Gastroesophageal sphincter (tissue), 4 donors: ENCODE measurements at regions not wholly inside any gene's neighbourhood (a gene's known extent, or its start where the extent isn't known, plus 50 kb on each side); places are given as distances from the start of the nearest gene placed in this dataset.

Experiments
- ATAC-seq: fragments of 150-250 bp; one replicate; pipeline ENCODE4 v1.9.1; 2016; ENCODE audit warnings: mild to moderate bottlenecking, moderate library complexity
- H3K27ac ChIP-seq, 4 donors: fragments of 200-600 bp; sonication (generic) in 3 of 4; 1 replicate in 3 of 4; 2 replicates in 1 of 4; pipeline ENCODE4 v1.5.1; 2016 to 2019
- H3K27me3 ChIP-seq: fragments of 200-600 bp; sonication (generic); one replicate; pipeline ENCODE4 v1.5.1; 2019
- H3K36me3 ChIP-seq, 2 donors: fragments of 200-600 bp; sonication (generic); one replicate each; pipeline ENCODE4 v1.5.1; 2019; ENCODE audit warnings: control low read depth in 1 of 2
- H3K4me1 ChIP-seq, 3 donors: fragments of 200-600 bp; sonication (generic); 1 replicate in 2 of 3; 2 replicates in 1 of 3; pipeline ENCODE4 v1.5.1; 2016 to 2019; ENCODE audit warnings: control low read depth in 2 of 3
- H3K4me3 ChIP-seq, 2 donors: fragments of 200-600 bp; sonication (generic); one replicate each; pipeline ENCODE4 v1.5.1; 2019; ENCODE audit warnings: mild to moderate bottlenecking in 1 of 2, moderate library complexity in 1 of 2
- H3K9me3 ChIP-seq, 3 donors: fragments of 200-600 bp; sonication (generic); one replicate each; pipeline ENCODE4 v1.5.1; 2017 to 2019; ENCODE audit warnings: control low read depth in 2 of 3
- EP300 ChIP-seq: sonication (generic); formaldehyde crosslinking; IDR thresholded peaks from one replicate; pipeline ENCODE4 v1.6.1; 2017; ENCODE audit warnings: antibody characterized with exemption, mild to moderate bottlenecking
- POLR2A ChIP-seq, 2 donors: fragments of 450-650 bp; IDR thresholded peaks; one replicate each; pipeline ENCODE4 v1.6.1; 2017; ENCODE audit warnings: antibody characterized with exemption in 2 of 2, mild to moderate bottlenecking in 2 of 2, moderate library complexity in 1 of 2
- POLR2AphosphoS5 ChIP-seq: sonication (generic); formaldehyde crosslinking; IDR thresholded peaks from one replicate; pipeline ENCODE4 v1.6.1; 2017; ENCODE audit warnings: antibody characterized with exemption
- WGBS, 2 donors: methylation state at CpG; one replicate each; pipeline ENCODE4 v1.1.5; 2018; ENCODE audit warnings: low coverage in 1 of 2; 5-methylcytosine and 5-hydroxymethylcytosine counted together
- TF ChIP-seq, protein P1 (sequence below), 4 experiments: fragments of 200-600 bp in 2 of 4; fragments of 450-650 bp in 2 of 4; sonication (generic) in 1 of 4; IDR thresholded peaks; one replicate each; pipeline ENCODE4 v1.5.1; 2017 to 2019; ENCODE audit warnings: antibody characterized with exemption in 4 of 4, mild to moderate bottlenecking in 2 of 4, moderate library complexity in 2 of 4

GRCh38 chr20:6919792-6920468 is 152.4 kb downstream of the BMP2 start:
- Histone ChIP-seq H3K27me3 (no peaks in the 10 kb centered on the region), H3K36me3 (no peaks in the 10 kb centered on the region), H3K27ac (no peak overlapping the region), H3K4me3 (no peak overlapping the region), H3K9me3 (no peaks in the 10 kb centered on the region), H3K4me1 (no peaks in the 10 kb centered on the region)
- TF ChIP-seq EP300, result no peak
- TF ChIP-seq, protein P1, sequence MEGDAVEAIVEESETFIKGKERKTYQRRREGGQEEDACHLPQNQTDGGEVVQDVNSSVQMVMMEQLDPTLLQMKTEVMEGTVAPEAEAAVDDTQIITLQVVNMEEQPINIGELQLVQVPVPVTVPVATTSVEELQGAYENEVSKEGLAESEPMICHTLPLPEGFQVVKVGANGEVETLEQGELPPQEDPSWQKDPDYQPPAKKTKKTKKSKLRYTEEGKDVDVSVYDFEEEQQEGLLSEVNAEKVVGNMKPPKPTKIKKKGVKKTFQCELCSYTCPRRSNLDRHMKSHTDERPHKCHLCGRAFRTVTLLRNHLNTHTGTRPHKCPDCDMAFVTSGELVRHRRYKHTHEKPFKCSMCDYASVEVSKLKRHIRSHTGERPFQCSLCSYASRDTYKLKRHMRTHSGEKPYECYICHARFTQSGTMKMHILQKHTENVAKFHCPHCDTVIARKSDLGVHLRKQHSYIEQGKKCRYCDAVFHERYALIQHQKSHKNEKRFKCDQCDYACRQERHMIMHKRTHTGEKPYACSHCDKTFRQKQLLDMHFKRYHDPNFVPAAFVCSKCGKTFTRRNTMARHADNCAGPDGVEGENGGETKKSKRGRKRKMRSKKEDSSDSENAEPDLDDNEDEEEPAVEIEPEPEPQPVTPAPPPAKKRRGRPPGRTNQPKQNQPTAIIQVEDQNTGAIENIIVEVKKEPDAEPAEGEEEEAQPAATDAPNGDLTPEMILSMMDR (IDR thresholded peaks at IDR 0.05), result no peak
- no peak for TF ChIP-seq POLR2A (IDR thresholded peaks at IDR 0.05)
- TF ChIP-seq POLR2AphosphoS5, result no peak
- ATAC-seq, result no peak
- 46 to 67% methylated on average over 5 to 6 of the region's 6 CpGs for WGBS, 2 donors

DNA sequence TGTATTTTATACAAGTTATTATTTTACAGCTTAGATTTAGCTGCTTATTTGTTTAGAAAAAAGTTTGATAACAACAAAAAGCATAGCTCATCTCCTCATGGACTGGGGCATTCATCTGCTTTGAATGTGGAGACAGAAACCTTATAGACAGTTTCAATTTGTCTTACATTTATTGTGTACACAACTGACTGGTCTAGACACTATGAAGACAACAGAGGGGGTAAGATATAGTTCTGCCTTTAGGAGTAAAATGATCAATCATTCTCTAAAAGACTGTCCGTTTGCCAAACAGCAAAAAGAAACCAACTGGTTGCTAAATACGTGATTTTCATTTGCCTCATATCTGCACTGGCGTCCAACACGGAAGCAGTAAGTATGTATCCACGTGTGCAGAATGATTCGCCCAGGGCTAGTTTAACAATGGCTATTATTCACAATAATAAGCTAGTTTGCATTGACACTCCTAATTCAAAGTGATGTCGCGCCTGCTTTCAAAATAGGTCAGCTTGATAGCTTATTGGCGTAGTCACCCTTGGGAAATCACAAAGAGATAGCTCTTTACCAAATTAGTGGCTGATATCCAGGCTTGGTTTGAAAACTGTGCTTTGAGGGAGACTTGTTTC is 153.6 kb downstream of the BMP2 start:
- Histone ChIP-seq H3K36me3 (no peaks in the 10 kb centered on the region), H3K27ac (no peak overlapping the region), H3K9me3 (no peaks in the 10 kb centered on the region), H3K27me3 (no peaks in the 10 kb centered on the region), H3K4me1 (no peaks in the 10 kb centered on the region), H3K4me3 (no peak overlapping the region)
- TF ChIP-seq, protein P1 (IDR thresholded peaks at IDR 0.05), result no peak
- no peak for TF ChIP-seq POLR2A (IDR thresholded peaks at IDR 0.05)
- no peak for TF ChIP-seq EP300
- no peak for TF ChIP-seq POLR2AphosphoS5
- no peak for ATAC-seq
- 74% methylated on average over 9 of the region's 9 CpGs for WGBS, 2 donors

DNA sequence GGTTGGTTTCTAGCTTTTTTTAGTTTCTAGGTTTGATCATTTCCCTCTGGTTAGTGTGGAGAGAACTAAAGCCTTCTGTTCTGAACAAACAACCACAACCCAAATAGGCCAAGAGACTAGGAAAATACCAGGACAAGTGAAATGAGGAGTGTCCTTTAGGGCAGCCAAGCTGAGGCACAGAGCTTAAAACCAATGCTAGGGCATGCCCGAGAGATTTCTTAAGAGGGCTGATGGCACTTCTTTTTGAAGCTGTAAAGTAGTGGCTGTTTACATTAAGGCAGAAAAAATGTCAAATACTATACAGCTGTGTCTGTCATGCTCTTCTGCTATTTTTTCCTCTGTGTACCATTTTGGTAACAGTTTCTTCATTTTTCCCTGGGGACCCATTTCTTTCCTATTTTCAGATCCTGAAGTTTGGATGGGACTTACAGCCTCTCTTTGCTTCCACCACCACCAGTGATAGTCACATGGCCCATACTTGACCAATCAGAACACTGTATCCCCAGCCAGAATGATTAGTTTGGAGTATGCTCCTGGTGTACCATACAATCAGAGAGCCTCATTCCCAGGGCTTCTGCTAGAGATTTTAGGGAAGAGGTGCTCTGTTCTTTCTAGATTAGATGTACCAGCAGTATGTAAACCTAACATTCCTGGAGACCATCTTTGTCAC is 154.4 kb downstream of the BMP2 start:
- H3K27me3 ChIP-seq, result no peaks in the 10 kb centered on the region
- H3K27ac ChIP-seq, result no peak overlapping the region
- H3K36me3 ChIP-seq, result no peaks in the 10 kb centered on the region
- 43 to 60% methylated on average over 1 of the region's 1 CpG for WGBS, 2 donors
- H3K9me3 ChIP-seq, result no peaks in the 10 kb centered on the region
- no peak overlapping the region for H3K4me3 ChIP-seq
- TF ChIP-seq POLR2A (IDR thresholded peaks at IDR 0.05) (no peak), EP300 (no peak), POLR2AphosphoS5 (no peak)
- TF ChIP-seq, protein P1 (IDR thresholded peaks at IDR 0.05), result no peak
- H3K4me1 ChIP-seq, result no peaks in the 10 kb centered on the region
- no peak for ATAC-seq

DNA sequence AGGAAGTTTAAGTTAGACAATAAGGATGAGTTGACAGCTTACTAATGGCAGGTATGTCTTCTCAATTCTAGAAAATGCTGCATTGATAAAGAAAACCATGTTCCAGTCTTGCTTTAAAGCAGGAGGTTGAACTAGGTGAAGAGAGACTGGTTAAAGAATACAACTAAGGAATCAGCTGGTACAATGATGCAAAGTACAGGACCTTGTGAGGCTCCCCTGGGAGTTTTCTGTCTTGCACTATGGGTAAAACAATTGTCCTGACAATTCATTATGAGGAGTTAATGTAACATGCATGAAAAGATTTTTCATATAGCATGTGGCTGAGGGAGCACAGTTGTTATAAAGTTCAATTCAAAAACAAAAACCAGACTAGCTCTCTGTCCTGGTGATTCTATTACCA is 157.2 kb downstream of the BMP2 start:
- H3K27ac ChIP-seq, result no peak overlapping the region
- no peak overlapping the region for H3K4me3 ChIP-seq
- H3K36me3 ChIP-seq, result no peaks in the 10 kb centered on the region
- no peak for TF ChIP-seq POLR2AphosphoS5
- TF ChIP-seq EP300, result no peak
- TF ChIP-seq, protein P1 (IDR thresholded peaks at IDR 0.05), result no peak
- no peak for TF ChIP-seq POLR2A (IDR thresholded peaks at IDR 0.05)
- no peak for ATAC-seq
- H3K27me3 ChIP-seq, result no peaks in the 10 kb centered on the region
- no peaks in the 10 kb centered on the region for H3K9me3 ChIP-seq
- no peaks in the 10 kb centered on the region for H3K4me1 ChIP-seq
